WTC11 (cell line): ENCODE measurements at regions not wholly inside any gene's neighbourhood (a gene's known extent, or its start where the extent isn't known, plus 50 kb on each side); places are given as distances from the start of the nearest gene placed in this dataset.

Source experiments
- ATF3 ChIP-seq: sonication (generic); formaldehyde crosslinking; conservative IDR thresholded peaks from 2 replicates; pipeline ENCODE4 v1.8.1; 2022; ENCODE audit warnings: mild to moderate bottlenecking, missing genetic modification reagents
- CTCF ChIP-seq: fragments of 200-600 bp; IDR thresholded peaks from 2 replicates; pipeline ENCODE4 v1.8.0; 2022; ENCODE audit warnings: antibody characterized with exemption
- E2F1 ChIP-seq: sonication (generic); formaldehyde crosslinking; IDR thresholded peaks from 2 replicates; pipeline ENCODE4 v1.8.0; 2022; ENCODE audit warnings: mild to moderate bottlenecking, missing genetic modification reagents
- HMGXB4 ChIP-seq: sonication (generic); formaldehyde crosslinking; IDR thresholded peaks from 2 replicates; pipeline ENCODE4 v1.8.1; 2023; ENCODE audit warnings: mild to moderate bottlenecking, moderate library complexity, missing genetic modification reagents
- JAZF1 ChIP-seq: fragments of 250-450 bp; sonication (Bioruptor Pico); IDR thresholded peaks from 2 replicates; pipeline ENCODE4 v1.9.0; 2021; ENCODE audit warnings: moderate library complexity, mild to moderate bottlenecking, inconsistent platforms
- MLX ChIP-seq: sonication (generic); formaldehyde crosslinking; IDR thresholded peaks from 2 replicates; pipeline ENCODE4 v1.8.1; 2023; ENCODE audit warnings: mild to moderate bottlenecking, missing genetic modification reagents, moderate library complexity
- MYBL2 ChIP-seq: sonication (generic); formaldehyde crosslinking; IDR thresholded peaks from 2 replicates; pipeline ENCODE4 v1.8.1; 2023; ENCODE audit warnings: mild to moderate bottlenecking, moderate library complexity, missing genetic modification reagents
- NFE2L1 ChIP-seq: sonication (generic); formaldehyde crosslinking; IDR thresholded peaks from 2 replicates; pipeline ENCODE4 v1.8.1; 2023; ENCODE audit warnings: missing genetic modification reagents
- NR2C2 ChIP-seq: sonication (generic); formaldehyde crosslinking; IDR thresholded peaks from 2 replicates; pipeline ENCODE4 v1.8.0; 2022; ENCODE audit warnings: mild to moderate bottlenecking, missing genetic modification reagents
- USF2 ChIP-seq: sonication (generic); formaldehyde crosslinking; IDR thresholded peaks from 2 replicates; pipeline ENCODE4 v1.8.1; 2023; ENCODE audit warnings: mild to moderate bottlenecking, missing genetic modification reagents, moderate library complexity
- ZSCAN18 ChIP-seq: fragments of 250-450 bp; sonication (Bioruptor Pico); IDR thresholded peaks from 2 replicates; pipeline ENCODE4 v2.1.2; 2022; ENCODE audit warnings: mild to moderate bottlenecking, moderate library complexity

GRCh38 chr2:18913512-18913911 lies 324.1 kb upstream of the NT5C1B start:
- no peak for TF ChIP-seq USF2
- TF ChIP-seq ZSCAN18 (CRISPR knock-in tag): no peak
- TF ChIP-seq CTCF: no peak
- no peak for TF ChIP-seq HMGXB4 (CRISPR knock-in tag)
- no peak for TF ChIP-seq ATF3 (CRISPR knock-in tag)
- no peak for TF ChIP-seq JAZF1 (CRISPR knock-in tag)
- no peak for TF ChIP-seq MLX (CRISPR knock-in tag)
- no peak for TF ChIP-seq NFE2L1 (CRISPR knock-in tag)
- no peak for TF ChIP-seq E2F1
- TF ChIP-seq MYBL2 (CRISPR knock-in tag): no peak
- no peak for TF ChIP-seq NR2C2 (CRISPR knock-in tag)
